H1 (cell line): ENCODE measurements at regions not wholly inside any gene's neighbourhood (a gene's known extent, or its start where the extent isn't known, plus 50 kb on each side); places are given as distances from the start of the nearest gene placed in this dataset.

Source experiments
- CTCF ChIA-PET: fragments of 300-600 bp; sonication (Branson Sonifier 250); formaldehyde crosslinking; loops from one replicate; lab custom pipeline; 2021; ENCODE audit not compliant: partially characterized antibody; lab: Charles Lee
- POLR2A ChIA-PET: fragments of 300-600 bp; sonication (Branson Sonifier 250); formaldehyde crosslinking; loops from one replicate; lab custom pipeline; 2021; ENCODE audit warnings: inconsistent platforms; ENCODE audit not compliant: partially characterized antibody; lab: Charles Lee
- DNase-seq, 2 experiments: peaks; one replicate each; pipeline versions ENCODE4 v3.0.0 to v3.0.0-alpha.2; 2010 to 2022; ENCODE audit warnings: low spot score in 2 of 2, low read depth in 1 of 2, mixed read lengths in 1 of 2
- FAIRE-seq: peaks from 2 replicates; lab custom pipeline; 2011; peaks lifted over from hg19 to GRCh38; lab: Jason Lieb, UNC
- H2AFZ ChIP-seq: 2 replicates; pipeline ENCODE4 v1.8.1; 2012; ENCODE audit warnings: low read length, inconsistent platforms
- H2AK5ac ChIP-seq: 2 replicates; pipeline ENCODE4 v1.6.1; 2013; ENCODE audit warnings: low read depth, low read length
- H2BK120ac ChIP-seq: replicated peaks from 2 replicates; pipeline ENCODE3; 2013; ENCODE audit warnings: low read depth, low read length, inconsistent platforms
- H2BK12ac ChIP-seq: 2 replicates; pipeline ENCODE4 v1.6.1; 2013; ENCODE audit warnings: low read depth, low read length
- H2BK15ac ChIP-seq: 2 replicates; pipeline ENCODE4 v1.6.1; 2013; ENCODE audit warnings: low read length
- H2BK20ac ChIP-seq: 2 replicates; pipeline ENCODE4 v1.6.1; 2013; ENCODE audit warnings: low read length
- H2BK5ac ChIP-seq: 2 replicates; pipeline ENCODE4 v1.6.1; 2013; ENCODE audit warnings: low read depth, low read length
- H3K14ac ChIP-seq: 2 replicates; pipeline ENCODE4 v1.6.1; 2013; ENCODE audit warnings: inconsistent platforms; ENCODE audit not compliant: insufficient read length
- H3K18ac ChIP-seq: 2 replicates; pipeline ENCODE4 v1.6.1; 2013; ENCODE audit warnings: low read length; ENCODE audit errors: extremely low read depth
- H3K23ac ChIP-seq: 2 replicates; pipeline ENCODE4 v1.6.1; 2013; ENCODE audit warnings: inconsistent platforms; ENCODE audit not compliant: insufficient read length
- H3K23me2 ChIP-seq: 2 replicates; pipeline ENCODE4 v1.6.1; 2013; ENCODE audit warnings: low read depth, low read length
- H3K27ac ChIP-seq: 2 replicates; pipeline ENCODE4 v1.6.1; 2011; ENCODE audit warnings: low read depth, low read length, inconsistent platforms
- H3K27me3 ChIP-seq, 4 experiments: replicated peaks in 1 of 4; 1 replicate in 1 of 4; 2 replicates in 3 of 4; pipeline versions ENCODE4 v1.6.1 to v1.8.1; 2011 to 2013; ENCODE audit warnings: low read length in 3 of 4, mild to moderate bottlenecking in 3 of 4, inconsistent platforms in 2 of 4, mixed read lengths in 2 of 4, moderate library complexity in 1 of 4; ENCODE audit not compliant: control insufficient read depth in 3 of 4, insufficient read depth in 3 of 4; ENCODE audit errors: extremely low read depth in 1 of 4
- H3K36me3 ChIP-seq, 4 experiments: 2 replicates each; pipeline versions ENCODE4 v1.6.1 to v1.8.1; 2011 to 2013; ENCODE audit warnings: mild to moderate bottlenecking in 4 of 4, low read length in 3 of 4, moderate library complexity in 2 of 4, control low read depth in 1 of 4, inconsistent platforms in 1 of 4; ENCODE audit not compliant: insufficient read depth in 4 of 4, control insufficient read depth in 2 of 4
- H3K4ac ChIP-seq: replicated peaks from 2 replicates; pipeline ENCODE3; 2013; ENCODE audit warnings: low read length, low read depth, mixed read lengths, inconsistent platforms; ENCODE audit not compliant: insufficient read length
- H3K4me1 ChIP-seq, 4 experiments: replicated peaks in 1 of 4; 1 replicate in 1 of 4; 2 replicates in 3 of 4; pipeline versions ENCODE4 v1.6.1 to v1.8.1; 2011 to 2013; ENCODE audit warnings: low read length in 3 of 4, inconsistent platforms in 2 of 4, mixed read lengths in 1 of 4; ENCODE audit not compliant: insufficient read depth in 4 of 4, control insufficient read depth in 3 of 4
- H3K4me2 ChIP-seq, 2 experiments: 2 replicates each; pipeline versions ENCODE4 v1.6.1 to v1.8.1; 2011 to 2013; ENCODE audit warnings: low read depth in 2 of 2, low read length in 2 of 2, control low read depth in 1 of 2, inconsistent platforms in 1 of 2, mild to moderate bottlenecking in 1 of 2; ENCODE audit not compliant: insufficient read depth in 1 of 2
- H3K4me3 ChIP-seq, 4 experiments: fragments of 200-600, 300-600 bp in 1 of 4; sonication (generic), shearing (Covaris generic), sonication (Bioruptor Twin) in 1 of 4; 2 replicates each; pipeline versions ENCODE4 v1.5.1 to v1.8.1; 2011 to 2016; ENCODE audit warnings: low read length in 4 of 4, low read depth in 3 of 4, control low read depth in 2 of 4, inconsistent platforms in 2 of 4, mild to moderate bottlenecking in 2 of 4, mixed read lengths in 1 of 4, moderate library complexity in 1 of 4; ENCODE audit not compliant: insufficient read depth in 2 of 4; ENCODE audit errors: extremely low read depth in 1 of 4
- H3K56ac ChIP-seq: replicated peaks from 2 replicates; pipeline ENCODE3; 2013; ENCODE audit warnings: low read depth, mild to moderate bottlenecking, mixed read lengths, low read length, inconsistent platforms; ENCODE audit not compliant: insufficient read length
- H3K79me1 ChIP-seq: 2 replicates; pipeline ENCODE4 v1.6.1; 2013; ENCODE audit warnings: low read depth, low read length, control low read depth
- H3K79me2 ChIP-seq, 2 experiments: 2 replicates each; pipeline versions ENCODE4 v1.6.1 to v1.8.1; 2012 to 2013; ENCODE audit warnings: low read length in 2 of 2, mild to moderate bottlenecking in 2 of 2, inconsistent platforms in 1 of 2; ENCODE audit not compliant: insufficient read depth in 2 of 2, control insufficient read depth in 1 of 2
- H3K9ac ChIP-seq, 4 experiments: replicated peaks in 1 of 4; 1 replicate in 1 of 4; 2 replicates in 3 of 4; pipeline versions ENCODE4 v1.6.1 to v1.8.1; 2011 to 2013; ENCODE audit warnings: low read depth in 3 of 4, low read length in 3 of 4, control low read depth in 2 of 4, mild to moderate bottlenecking in 2 of 4, moderate library complexity in 2 of 4, inconsistent platforms in 1 of 4; ENCODE audit errors: extremely low read depth in 1 of 4
- H3K9me3 ChIP-seq, 2 experiments: 2 replicates each; pipeline versions ENCODE4 v1.6.1 to v1.8.1; 2012 to 2013; ENCODE audit warnings: mild to moderate bottlenecking in 2 of 2, moderate library complexity in 2 of 2, control low read depth in 1 of 2, inconsistent platforms in 1 of 2, low read depth in 1 of 2, low read length in 1 of 2, mixed read lengths in 1 of 2; ENCODE audit not compliant: insufficient read depth in 2 of 2
- H4K20me1 ChIP-seq, 2 experiments: replicated peaks in 1 of 2; 2 replicates each; pipeline versions ENCODE3 to v1.8.1; 2011 to 2013; ENCODE audit warnings: inconsistent platforms in 2 of 2, low read length in 2 of 2, mild to moderate bottlenecking in 1 of 2; ENCODE audit not compliant: insufficient read depth in 2 of 2, control insufficient read depth in 1 of 2
- H4K5ac ChIP-seq: 2 replicates; pipeline ENCODE4 v1.6.1; 2013; ENCODE audit warnings: low read length, low read depth, mixed read lengths, inconsistent platforms; ENCODE audit not compliant: insufficient read length
- H4K8ac ChIP-seq: 2 replicates; pipeline ENCODE4 v1.8.0; 2013; ENCODE audit warnings: mild to moderate bottlenecking, moderate library complexity, low read length, inconsistent platforms; ENCODE audit not compliant: insufficient read depth; ENCODE audit errors: extremely low read depth
- H4K91ac ChIP-seq: replicated peaks from 2 replicates; pipeline ENCODE3; 2013; ENCODE audit warnings: low read length, mixed read lengths, inconsistent platforms; ENCODE audit not compliant: insufficient read length
- CHD2 ChIP-seq: IDR thresholded peaks from 2 replicates; pipeline ENCODE4 v1.6.1; 2012; ENCODE audit warnings: low read length, improper control_type of control experiment
- CREB1 ChIP-seq: IDR thresholded peaks from 2 replicates; pipeline ENCODE4 v1.6.1; 2012; ENCODE audit warnings: inconsistent platforms
- FOSL1 ChIP-seq: IDR thresholded peaks from 2 replicates; pipeline ENCODE4 v1.6.1; 2011; ENCODE audit warnings: mild to moderate bottlenecking, low read depth, low read length, moderate library complexity; ENCODE audit not compliant: insufficient read depth
- GABPA ChIP-seq: IDR thresholded peaks from 2 replicates; pipeline ENCODE4 v1.6.1; 2011; ENCODE audit warnings: mild to moderate bottlenecking, low read length, moderate library complexity, borderline replicate concordance; ENCODE audit not compliant: insufficient read depth
- JUN ChIP-seq: IDR thresholded peaks from 2 replicates; pipeline ENCODE4 v1.6.1; 2011; ENCODE audit warnings: low read depth, mild to moderate bottlenecking, improper control_type of control experiment, low read length
- NANOG ChIP-seq: IDR thresholded peaks from 2 replicates; pipeline ENCODE4 v1.6.1; 2011; ENCODE audit warnings: low read length, low read depth, mild to moderate bottlenecking, inconsistent platforms; ENCODE audit not compliant: insufficient read depth, poor library complexity, severe bottlenecking
- PHF8 ChIP-seq: fragments of 200-600 bp; sonication (generic); conservative IDR thresholded peaks from 2 replicates; pipeline ENCODE4 v1.7.1; 2012; ENCODE audit warnings: low read depth, mild to moderate bottlenecking, inconsistent platforms, low read length, moderate library complexity
- RAD21 ChIP-seq, 2 experiments: IDR thresholded peaks in 1 of 2; conservative IDR thresholded peaks in 1 of 2; 2 replicates each; pipeline ENCODE4 v1.6.1; 2011; ENCODE audit warnings: low read depth in 2 of 2, low read length in 2 of 2, improper control_type of control experiment in 1 of 2, inconsistent platforms in 1 of 2, mild to moderate bottlenecking in 1 of 2, moderate library complexity in 1 of 2
- RFX5 ChIP-seq: IDR thresholded peaks from 2 replicates; pipeline ENCODE4 v1.6.1; 2011; ENCODE audit warnings: low read depth, low read length, improper control_type of control experiment, borderline replicate concordance
- RXRA ChIP-seq: IDR thresholded peaks from 2 replicates; pipeline ENCODE4 v1.6.1; 2011; ENCODE audit warnings: low read depth, mild to moderate bottlenecking, low read length, moderate library complexity; ENCODE audit not compliant: insufficient read depth
- TAF7 ChIP-seq: optimal IDR thresholded peaks from 2 replicates; pipeline ENCODE3; 2011; ENCODE audit warnings: low read depth, mild to moderate bottlenecking, inconsistent platforms, low read length, moderate library complexity, borderline replicate concordance
- WGBS, 2 experiments: shearing (Covaris generic) in 1 of 2; methylation state at CpG; one replicate each; pipeline versions ENCODE4 v1.1.6 to v1.1.7; 2013 to 2015; ENCODE audit warnings: low lambda C conversion rate in 2 of 2, mixed read lengths in 2 of 2, inconsistent platforms in 1 of 2, low coverage in 1 of 2, missing lambda C conversion rate in 1 of 2; ENCODE audit not compliant: insufficient replicate concordance in 2 of 2, insufficient coverage in 1 of 2, insufficient read length in 1 of 2; ENCODE audit errors: extremely low coverage in 1 of 2, missing lambda C conversion rate in 1 of 2; 5-methylcytosine and 5-hydroxymethylcytosine counted together
- TF ChIP-seq, protein P1 (sequence below): IDR thresholded peaks from 2 replicates; pipeline ENCODE4 v1.6.1; 2012; ENCODE audit warnings: inconsistent platforms

DNA sequence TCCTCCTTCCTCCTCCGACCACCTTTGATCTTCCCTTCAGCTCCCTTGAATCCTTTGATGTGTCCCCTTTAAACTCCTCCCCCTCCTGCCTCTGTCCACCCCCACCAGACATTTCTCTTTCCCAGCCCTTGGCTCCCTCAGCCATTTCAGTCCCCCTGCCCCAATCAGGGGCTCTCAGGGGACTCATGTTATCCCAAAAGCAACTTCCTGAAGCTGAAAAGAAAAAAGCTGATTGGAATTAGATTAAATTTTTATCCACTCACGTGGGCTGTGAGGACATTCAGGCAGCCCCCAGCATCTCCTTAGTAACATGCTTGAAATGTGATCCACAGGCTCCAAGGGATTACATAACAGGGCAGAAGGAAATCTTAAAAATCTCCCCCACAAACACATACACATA, 81.3 kb downstream of the NEURL3 start:
- ChIA-PET CTCF (interaction anchor here (1.0 kb wide), 1 partner anchor 45 kb away, joined by 4 read pairs; no protein-coding TSS in a partner anchor), POLR2A (no interaction called here)
- no peaks in the 10 kb centered on the region for H3K79me1 ChIP-seq
- H4K20me1 ChIP-seq, result no peaks in the 10 kb centered on the region
- WGBS, 2 experiments, result 55% methylated on average over 2 of the region's 2 CpGs; no CpG with 5 or more reads in 1 of the 2 experiments
- H3K4me1 ChIP-seq, result peaks cover 0 to 2% (median 0%) of the 10 kb centered on the region in 4 experiments; a peak in 1 of 7 replicates
- no peak overlapping the region for H2BK12ac ChIP-seq
- DNase-seq, result no peak
- no peak overlapping the region for H3K23ac ChIP-seq
- H3K18ac ChIP-seq, result no peak overlapping the region
- FAIRE-seq, result no peak
- H2BK120ac ChIP-seq, result no peak overlapping the region
- no peaks in the 10 kb centered on the region for H3K36me3 ChIP-seq
- no peak overlapping the region for H4K5ac ChIP-seq
- H3K27me3 ChIP-seq, result no peaks in the 10 kb centered on the region
- H3K4ac ChIP-seq, result no peak overlapping the region
- no peak overlapping the region for H3K14ac ChIP-seq
- no peak for TF ChIP-seq NANOG
- TF ChIP-seq RAD21 (IDR thresholded peaks at IDR 0.05 in 1 of 2, conservative IDR thresholded peaks at IDR 0.05 in 1 of 2; ENCODE audit: low read depth in 2 of 2, low read length in 2 of 2), result no peak
- no peak for TF ChIP-seq PHF8
- TF ChIP-seq CHD2, result no peak
- no peak for TF ChIP-seq JUN
- TF ChIP-seq RXRA, result no peak
- TF ChIP-seq TAF7, result no peak
- no peak for TF ChIP-seq GABPA
- TF ChIP-seq CREB1, result no peak
- TF ChIP-seq FOSL1, result no peak
- TF ChIP-seq, protein P1, sequence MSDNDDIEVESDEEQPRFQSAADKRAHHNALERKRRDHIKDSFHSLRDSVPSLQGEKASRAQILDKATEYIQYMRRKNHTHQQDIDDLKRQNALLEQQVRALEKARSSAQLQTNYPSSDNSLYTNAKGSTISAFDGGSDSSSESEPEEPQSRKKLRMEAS, result no peak
- TF ChIP-seq RFX5, result no peak
- no peak overlapping the region for H4K91ac ChIP-seq
- no peak overlapping the region for H3K4me3 ChIP-seq
- no peak overlapping the region for H3K4me2 ChIP-seq
- H2AFZ ChIP-seq, result no peak overlapping the region
- no peak overlapping the region for H3K9ac ChIP-seq
- H3K27ac ChIP-seq, result no peak overlapping the region
- H2AK5ac ChIP-seq, result no peak overlapping the region
- no peak overlapping the region for H3K56ac ChIP-seq
- no peak overlapping the region for H2BK15ac ChIP-seq
- H2BK20ac ChIP-seq, result no peak overlapping the region
- peaks cover 0 to 3% of the 10 kb centered on the region in 2 experiments; a peak in 1 of 4 replicates for H3K9me3 ChIP-seq
- no peak overlapping the region for H2BK5ac ChIP-seq
- no peaks in the 10 kb centered on the region for H3K79me2 ChIP-seq
- no peak overlapping the region for H4K8ac ChIP-seq
- H3K23me2 ChIP-seq, result no peaks in the 10 kb centered on the region
